HEK293 (cell line): ENCODE measurements at regions not wholly inside any gene's neighbourhood (a gene's known extent, or its start where the extent isn't known, plus 50 kb on each side); places are given as distances from the start of the nearest gene placed in this dataset.

ENCODE experiments used
- CTCF ChIA-PET: fragments of 350-600 bp; formaldehyde crosslinking; extraction: SDS; loops from one replicate; lab custom pipeline; 2021; ENCODE audit warnings: antibody characterized with exemption; lab: Yijun Ruan, JAX
- POLR2A ChIA-PET: fragments of 300-600 bp; formaldehyde crosslinking; extraction: SDS; loops from one replicate; lab custom pipeline; 2020; ENCODE audit warnings: antibody characterized with exemption, inconsistent platforms; lab: Yijun Ruan, JAX
- H3K27ac ChIP-seq: fragments of 200-500 bp; sonication (Bioruptor generic); 2 replicates; pipeline ENCODE4 v1.5.1; 2014; ENCODE audit warnings: low read depth, low read length, control low read depth, inconsistent platforms; ENCODE audit errors: extremely low read depth
- H3K36me3 ChIP-seq, 2 experiments: fragments of 200-500 bp in 1 of 2; sonication (Bioruptor generic) in 1 of 2; 1 replicate in 1 of 2; 2 replicates in 1 of 2; pipeline ENCODE4 v1.5.1; 2014 to 2017; ENCODE audit warnings: inconsistent platforms in 2 of 2, low read length in 2 of 2; ENCODE audit not compliant: control insufficient read depth in 2 of 2, insufficient read depth in 1 of 2
- H3K4me1 ChIP-seq: fragments of 200-500 bp; sonication (Bioruptor generic); 2 replicates; pipeline ENCODE4 v1.5.1; 2014; ENCODE audit warnings: mild to moderate bottlenecking, low read length, inconsistent platforms; ENCODE audit not compliant: control insufficient read depth, insufficient read depth
- H3K4me3 ChIP-seq: 2 replicates; pipeline ENCODE4 v1.5.1; 2011; ENCODE audit warnings: low read depth, mild to moderate bottlenecking, control low read depth, low read length, moderate library complexity
- H3K9me3 ChIP-seq: fragments of 200-500 bp; sonication (Bioruptor generic); 2 replicates; pipeline ENCODE4 v1.5.1; 2014; ENCODE audit warnings: low read depth, low read length, inconsistent platforms; ENCODE audit not compliant: control insufficient read depth, insufficient read depth
- GLIS1 ChIP-seq: fragments of 450-650 bp; formaldehyde crosslinking; IDR thresholded peaks from 2 replicates; pipeline ENCODE4 v1.5.1; 2016; ENCODE audit warnings: missing biosample characterization, missing genetic modification characterization
- HOXA7 ChIP-seq: sonication (generic); formaldehyde crosslinking; IDR thresholded peaks from 2 replicates; pipeline ENCODE4 v1.8.1; 2022; ENCODE audit warnings: missing genetic modification reagents, borderline replicate concordance
- HOXC10 ChIP-seq: sonication (generic); formaldehyde crosslinking; IDR thresholded peaks from 2 replicates; pipeline ENCODE4 v1.8.1; 2023; ENCODE audit warnings: mild to moderate bottlenecking, missing genetic modification reagents
- RBAK ChIP-seq: fragments of 450-650 bp; formaldehyde crosslinking; IDR thresholded peaks from 2 replicates; pipeline ENCODE4 v1.5.1; 2016; ENCODE audit warnings: missing biosample characterization, missing genetic modification characterization
- SCRT1 ChIP-seq: fragments of 450-650 bp; formaldehyde crosslinking; IDR thresholded peaks from 2 replicates; pipeline ENCODE4 v1.5.1; 2016; ENCODE audit warnings: missing biosample characterization, missing genetic modification characterization, borderline replicate concordance
- SETDB1 ChIP-seq: IDR thresholded peaks from one replicate; pipeline ENCODE4 v1.6.1; 2017; ENCODE audit warnings: mild to moderate bottlenecking, low read length, moderate library complexity, mixed read lengths; ENCODE audit not compliant: insufficient read length
- TRIM28 ChIP-seq: IDR thresholded peaks from 2 replicates; pipeline ENCODE4 v1.6.1; 2011; ENCODE audit warnings: low read length, control low read depth, borderline replicate concordance
- ZBTB49 ChIP-seq: fragments of 450-650 bp; formaldehyde crosslinking; IDR thresholded peaks from 2 replicates; pipeline ENCODE4 v1.5.1; 2016; ENCODE audit warnings: missing biosample characterization, missing genetic modification characterization, low read depth
- ZBTB7A ChIP-seq: fragments of 450-650 bp; formaldehyde crosslinking; IDR thresholded peaks from 2 replicates; pipeline ENCODE4 v1.5.1; 2016; ENCODE audit warnings: low read depth, missing biosample characterization, missing genetic modification characterization
- ZFP41 ChIP-seq: fragments of 450-650 bp; formaldehyde crosslinking; IDR thresholded peaks from 2 replicates; pipeline ENCODE4 v1.5.1; 2016; ENCODE audit warnings: missing biosample characterization, missing genetic modification characterization, borderline replicate concordance
- ZNF133 ChIP-seq: fragments of 450-650 bp; formaldehyde crosslinking; IDR thresholded peaks from 2 replicates; pipeline ENCODE4 v1.5.1; 2016; ENCODE audit warnings: missing biosample characterization, missing genetic modification characterization
- ZNF184 ChIP-seq: fragments of 450-650 bp; IDR thresholded peaks from 2 replicates; pipeline ENCODE4 v1.5.1; 2018; ENCODE audit warnings: missing biosample characterization, mild to moderate bottlenecking, missing genetic modification characterization
- ZNF221 ChIP-seq: fragments of 450-650 bp; formaldehyde crosslinking; IDR thresholded peaks from 2 replicates; pipeline ENCODE4 v1.5.1; 2017; ENCODE audit warnings: missing biosample characterization, missing genetic modification characterization, borderline replicate concordance
- ZNF239 ChIP-seq: fragments of 450-650 bp; formaldehyde crosslinking; IDR thresholded peaks from 2 replicates; pipeline ENCODE4 v1.5.1; 2016; ENCODE audit warnings: missing biosample characterization, missing genetic modification characterization
- ZNF398 ChIP-seq: fragments of 450-650 bp; formaldehyde crosslinking; IDR thresholded peaks from 2 replicates; pipeline ENCODE4 v1.5.1; 2017; ENCODE audit warnings: missing biosample characterization, missing genetic modification characterization
- ZNF404 ChIP-seq: fragments of 450-650 bp; formaldehyde crosslinking; IDR thresholded peaks from 2 replicates; pipeline ENCODE4 v1.5.1; 2017; ENCODE audit warnings: missing biosample characterization, missing genetic modification characterization
- ZNF416 ChIP-seq: fragments of 450-650 bp; formaldehyde crosslinking; IDR thresholded peaks from 2 replicates; pipeline ENCODE4 v1.5.1; 2016; ENCODE audit warnings: missing biosample characterization, missing genetic modification characterization
- ZNF426 ChIP-seq: fragments of 450-650 bp; formaldehyde crosslinking; IDR thresholded peaks from 2 replicates; pipeline ENCODE4 v1.5.1; 2017; ENCODE audit warnings: missing biosample characterization, missing genetic modification characterization, mild to moderate bottlenecking, inconsistent platforms, moderate library complexity
- ZNF510 ChIP-seq: fragments of 450-650 bp; formaldehyde crosslinking; IDR thresholded peaks from 2 replicates; pipeline ENCODE4 v1.5.1; 2018; ENCODE audit warnings: mild to moderate bottlenecking, missing genetic modification characterization, missing biosample characterization; ENCODE audit not compliant: insufficient replicate concordance
- ZNF513 ChIP-seq: fragments of 450-650 bp; IDR thresholded peaks from 2 replicates; pipeline ENCODE4 v1.5.1; 2018; ENCODE audit warnings: missing biosample characterization, missing genetic modification characterization
- ZNF514 ChIP-seq: fragments of 450-650 bp; formaldehyde crosslinking; IDR thresholded peaks from 2 replicates; pipeline ENCODE4 v1.5.1; 2016; ENCODE audit warnings: missing biosample characterization, missing genetic modification characterization
- ZNF548 ChIP-seq: fragments of 450-650 bp; formaldehyde crosslinking; IDR thresholded peaks from 2 replicates; pipeline ENCODE4 v1.5.1; 2016; ENCODE audit warnings: missing biosample characterization, missing genetic modification characterization
- ZNF549 ChIP-seq: fragments of 450-650 bp; IDR thresholded peaks from 2 replicates; pipeline ENCODE4 v1.5.1; 2018; ENCODE audit warnings: missing biosample characterization, missing genetic modification characterization, mild to moderate bottlenecking, inconsistent platforms, moderate library complexity
- ZNF555 ChIP-seq: fragments of 450-650 bp; formaldehyde crosslinking; conservative IDR thresholded peaks from 2 replicates; pipeline ENCODE4 v1.5.1; 2017; ENCODE audit warnings: missing biosample characterization, mild to moderate bottlenecking, missing genetic modification characterization, inconsistent platforms
- ZNF558 ChIP-seq: fragments of 450-650 bp; formaldehyde crosslinking; IDR thresholded peaks from 2 replicates; pipeline ENCODE4 v1.5.1; 2016; ENCODE audit warnings: missing biosample characterization, missing genetic modification characterization
- ZNF560 ChIP-seq: fragments of 450-650 bp; formaldehyde crosslinking; IDR thresholded peaks from 2 replicates; pipeline ENCODE4 v1.5.1; 2017; ENCODE audit warnings: missing biosample characterization, missing genetic modification characterization, borderline replicate concordance
- ZNF626 ChIP-seq: fragments of 450-650 bp; sonication (Bioruptor Pico); formaldehyde crosslinking; IDR thresholded peaks from 2 replicates; pipeline ENCODE4 v1.5.1; 2018; ENCODE audit warnings: missing biosample characterization, missing genetic modification characterization, inconsistent platforms
- ZNF701 ChIP-seq: fragments of 450-650 bp; formaldehyde crosslinking; IDR thresholded peaks from 2 replicates; pipeline ENCODE4 v1.5.1; 2016; ENCODE audit warnings: missing biosample characterization, missing genetic modification characterization
- ZXDB ChIP-seq: fragments of 450-650 bp; formaldehyde crosslinking; IDR thresholded peaks from 2 replicates; pipeline ENCODE4 v1.5.1; 2016; ENCODE audit warnings: missing biosample characterization, missing genetic modification characterization
- TF ChIP-seq, protein P1 (sequence below): fragments of 450-650 bp; formaldehyde crosslinking; IDR thresholded peaks from 2 replicates; pipeline ENCODE4 v1.5.1; 2016; ENCODE audit warnings: missing biosample characterization, missing genetic modification characterization

DNA sequence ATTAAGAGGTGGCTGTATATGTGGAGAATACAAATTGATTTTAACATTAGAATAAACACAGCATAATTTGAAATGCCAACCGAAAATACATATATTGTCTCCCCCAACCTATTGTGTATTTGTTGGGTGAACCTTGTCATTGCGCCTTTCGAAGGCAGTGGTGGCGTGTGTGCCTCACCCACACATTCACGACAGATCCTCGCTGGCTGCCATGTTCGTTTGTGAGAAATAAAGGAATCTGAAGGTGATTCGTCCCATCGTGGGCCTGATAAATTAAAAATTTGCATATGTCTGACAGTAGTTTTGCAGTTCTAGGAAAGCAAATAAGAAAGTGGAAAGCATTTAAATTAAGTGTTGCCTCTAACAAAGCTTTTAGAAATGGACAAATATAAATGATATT, 222.8 kb upstream of the TOPAZ1 start:
- TF ChIP-seq RBAK (tag by site-specific recombination) (no peak), GLIS1 (tag by site-specific recombination) (no peak), SETDB1 (no peak), ZFP41 (tag by site-specific recombination) (no peak), ZNF701 (tag by site-specific recombination) (no peak), ZNF549 (tag by site-specific recombination) (no peak), HOXA7 (CRISPR knock-in tag) (no peak), ZNF398 (no peak), ZNF560 (tag by site-specific recombination) (no peak), ZNF426 (tag by site-specific recombination) (no peak), ZNF184 (tag by site-specific recombination) (no peak), ZNF221 (tag by site-specific recombination) (no peak), ZNF510 (tag by site-specific recombination) (no peak), ZBTB7A (tag by site-specific recombination) (no peak), ZNF626 (tag by site-specific recombination) (no peak), SCRT1 (tag by site-specific recombination) (no peak)
- TF ChIP-seq, protein P1, sequence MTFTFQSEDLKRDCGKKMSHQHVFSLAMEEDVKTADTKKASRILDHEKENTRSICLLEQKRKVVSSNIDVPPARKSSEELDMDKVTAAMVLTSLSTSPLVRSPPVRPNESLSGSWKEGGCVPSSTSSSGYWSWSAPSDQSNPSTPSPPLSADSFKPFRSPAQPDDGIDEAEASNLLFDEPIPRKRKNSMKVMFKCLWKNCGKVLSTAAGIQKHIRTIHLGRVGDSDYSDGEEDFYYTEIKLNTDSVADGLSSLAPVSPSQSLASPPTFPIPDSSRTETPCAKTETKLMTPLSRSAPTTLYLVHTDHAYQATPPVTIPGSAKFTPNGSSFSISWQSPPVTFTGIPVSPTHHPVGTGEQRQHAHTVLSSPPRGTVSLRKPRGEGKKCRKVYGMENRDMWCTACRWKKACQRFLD = no peak
- no peaks in the 10 kb centered on the region for H3K36me3 ChIP-seq
- CTCF ChIA-PET = interaction anchor here (1.1 kb wide), 1 partner anchor 163 kb away, joined by 3 read pairs; no protein-coding TSS in a partner anchor
- POLR2A ChIA-PET = no interaction called here
- no peaks in the 10 kb centered on the region for H3K9me3 ChIP-seq
- H3K27ac ChIP-seq = no peak overlapping the region
- no peak overlapping the region for H3K4me3 ChIP-seq
- no peaks in the 10 kb centered on the region for H3K4me1 ChIP-seq

- Histone ChIP-seq H3K4me1 (no peaks in the 10 kb centered on the region), H3K27ac (no peak overlapping the region), H3K36me3 (no peaks in the 10 kb centered on the region), H3K4me3 (no peak overlapping the region), H3K9me3 (no peaks in the 10 kb centered on the region)
- POLR2A ChIA-PET = no interaction called here
- TF ChIP-seq ZNF239 (tag by site-specific recombination) = no peak
- no peak for TF ChIP-seq HOXC10
- TF ChIP-seq ZNF558 = no peak
- TF ChIP-seq ZNF404 (tag by site-specific recombination) = no peak
- TF ChIP-seq ZNF133 (tag by site-specific recombination) = no peak
- no peak for TF ChIP-seq GLIS1 (tag by site-specific recombination)
- no peak for TF ChIP-seq TRIM28
- TF ChIP-seq ZNF555 (tag by site-specific recombination) = no peak
- TF ChIP-seq ZNF513 (tag by site-specific recombination) = no peak
- no peak for TF ChIP-seq ZBTB49 (tag by site-specific recombination)
- no peak for TF ChIP-seq ZNF548 (tag by site-specific recombination)
- TF ChIP-seq ZNF514 (tag by site-specific recombination) = no peak
- no peak for TF ChIP-seq ZXDB (tag by site-specific recombination)
- TF ChIP-seq ZNF416 (tag by site-specific recombination) = no peak
- CTCF ChIA-PET = interaction anchor here (0.6 to 1.1 kb wide), 3 partner anchors 12 to 164 kb away, joined by 3 read pairs; no protein-coding TSS in a partner anchor
Observed at GRCh38 chr3:44019736-44020135, 221.9 kb upstream of the TOPAZ1 start.
